GM12878 (cell line): ENCODE measurements at regions not wholly inside any gene's neighbourhood (a gene's known extent, or its start where the extent isn't known, plus 50 kb on each side); places are given as distances from the start of the nearest gene placed in this dataset.
A peak's percentile ranks its signal among the peaks of the same experiment; 100 is the strongest.

Experiments used
- BCL11A ChIP-seq: IDR thresholded peaks from 2 replicates; pipeline ENCODE4 v1.6.1; 2011; ENCODE audit warnings: low read depth, low read length
- BMI1 ChIP-seq: fragments of 450-650 bp; IDR thresholded peaks from 2 replicates; pipeline ENCODE4 v1.6.1; 2016; ENCODE audit warnings: mild to moderate bottlenecking, moderate library complexity, borderline replicate concordance
- CREB1 ChIP-seq: IDR thresholded peaks from 2 replicates; pipeline ENCODE4 v1.6.1; 2012; ENCODE audit warnings: low read depth, mild to moderate bottlenecking, inconsistent platforms
- EED ChIP-seq: sonication (generic); IDR thresholded peaks from 2 replicates; pipeline ENCODE4 v1.6.1; 2016; ENCODE audit warnings: antibody characterized with exemption, low read depth
- EGR1 ChIP-seq, 2 experiments: IDR thresholded peaks; 1 replicate in 1 of 2; 2 replicates in 1 of 2; pipeline ENCODE4 v1.6.1; 2011 to 2012; ENCODE audit warnings: low read depth in 2 of 2, low read length in 2 of 2, borderline replicate concordance in 1 of 2, mild to moderate bottlenecking in 1 of 2, moderate library complexity in 1 of 2
- ETV6 ChIP-seq, 2 experiments: fragments of 450-650 bp in 1 of 2; IDR thresholded peaks in 1 of 2; conservative IDR thresholded peaks in 1 of 2; 2 replicates each; pipeline ENCODE4 v1.6.1; 2014; ENCODE audit warnings: antibody characterized with exemption in 1 of 2, borderline replicate concordance in 1 of 2, low read depth in 1 of 2, mild to moderate bottlenecking in 1 of 2, moderate library complexity in 1 of 2
- FOXM1 ChIP-seq: IDR thresholded peaks from 2 replicates; pipeline ENCODE4 v1.6.1; 2012; ENCODE audit warnings: low read depth, mild to moderate bottlenecking, inconsistent platforms, low read length, moderate library complexity
- MEF2A ChIP-seq: IDR thresholded peaks from 2 replicates; pipeline ENCODE4 v1.6.1; 2011; ENCODE audit warnings: low read depth, mild to moderate bottlenecking, low read length, moderate library complexity; ENCODE audit not compliant: insufficient read depth
- MYC ChIP-seq: IDR thresholded peaks from 2 replicates; pipeline ENCODE4 v1.6.1; 2011; ENCODE audit warnings: mild to moderate bottlenecking, low read length, moderate library complexity, inconsistent platforms; ENCODE audit not compliant: insufficient read depth, insufficient replicate concordance, insufficient read length, severe bottlenecking
- NFIC ChIP-seq: IDR thresholded peaks from 2 replicates; pipeline ENCODE4 v1.6.1; 2012; ENCODE audit warnings: low read depth, mild to moderate bottlenecking, inconsistent platforms, low read length, moderate library complexity
- PAX8 ChIP-seq: fragments of 450-650 bp; IDR thresholded peaks from 2 replicates; pipeline ENCODE4 v1.6.1; 2017; ENCODE audit warnings: mild to moderate bottlenecking, moderate library complexity
- RAD51 ChIP-seq: fragments of 450-650 bp; IDR thresholded peaks from 2 replicates; pipeline ENCODE4 v1.6.1; 2016; ENCODE audit warnings: moderate library complexity, mild to moderate bottlenecking, inconsistent platforms
- RFX5 ChIP-seq: IDR thresholded peaks from 2 replicates; pipeline ENCODE4 v1.6.1; 2011; ENCODE audit warnings: low read depth, low read length, improper control_type of control experiment
- RUNX3 ChIP-seq: IDR thresholded peaks from 2 replicates; pipeline ENCODE4 v1.6.1; 2012; ENCODE audit warnings: low read length, inconsistent platforms
- SMAD1 ChIP-seq: fragments of 450-650 bp; IDR thresholded peaks from 2 replicates; pipeline ENCODE4 v1.6.1; 2018; ENCODE audit warnings: mild to moderate bottlenecking, low read depth; ENCODE audit not compliant: partially characterized antibody
- SREBF2 ChIP-seq: IDR thresholded peaks from 2 replicates; pipeline ENCODE4 v1.6.1; 2012; ENCODE audit warnings: mild to moderate bottlenecking, low read length
- STAT1 ChIP-seq: fragments of 450-650 bp; conservative IDR thresholded peaks from 2 replicates; pipeline ENCODE4 v1.6.1; 2014; ENCODE audit warnings: antibody characterized with exemption, mild to moderate bottlenecking
- STAT3 ChIP-seq: IDR thresholded peaks from 2 replicates; pipeline ENCODE4 v1.6.1; 2011; ENCODE audit warnings: low read depth, low read length, improper control_type of control experiment
- TCF12 ChIP-seq: IDR thresholded peaks from 2 replicates; pipeline ENCODE4 v1.6.1; 2011; ENCODE audit warnings: low read depth, mild to moderate bottlenecking, low read length
- ZNF274 ChIP-seq: IDR thresholded peaks from one replicate; pipeline ENCODE4 v1.8.0; 2011; ENCODE audit not compliant: insufficient read length, insufficient read depth
- ZZZ3 ChIP-seq: IDR thresholded peaks from 2 replicates; pipeline ENCODE4 v1.6.1; 2011; ENCODE audit warnings: low read depth; ENCODE audit not compliant: control insufficient read depth, insufficient read length
- TF ChIP-seq, protein P1 (sequence below): fragments of 450-650 bp; formaldehyde crosslinking; IDR thresholded peaks from 2 replicates; pipeline ENCODE4 v1.4.0; 2020; ENCODE audit warnings: mild to moderate bottlenecking, moderate library complexity
- TF ChIP-seq, protein P2 (sequence below): fragments of 450-650 bp; IDR thresholded peaks from 2 replicates; pipeline ENCODE4 v1.6.1; 2018; ENCODE audit warnings: mild to moderate bottlenecking, low read depth, moderate library complexity; ENCODE audit not compliant: partially characterized antibody
- TF ChIP-seq, protein P3 (sequence below): fragments of 450-650 bp; IDR thresholded peaks from 2 replicates; pipeline ENCODE4 v1.6.1; 2016; ENCODE audit warnings: mild to moderate bottlenecking
- TF ChIP-seq, protein P4 (sequence below): fragments of 450-650 bp; IDR thresholded peaks from 2 replicates; pipeline ENCODE4 v1.6.1; 2014; ENCODE audit warnings: mild to moderate bottlenecking

DNA sequence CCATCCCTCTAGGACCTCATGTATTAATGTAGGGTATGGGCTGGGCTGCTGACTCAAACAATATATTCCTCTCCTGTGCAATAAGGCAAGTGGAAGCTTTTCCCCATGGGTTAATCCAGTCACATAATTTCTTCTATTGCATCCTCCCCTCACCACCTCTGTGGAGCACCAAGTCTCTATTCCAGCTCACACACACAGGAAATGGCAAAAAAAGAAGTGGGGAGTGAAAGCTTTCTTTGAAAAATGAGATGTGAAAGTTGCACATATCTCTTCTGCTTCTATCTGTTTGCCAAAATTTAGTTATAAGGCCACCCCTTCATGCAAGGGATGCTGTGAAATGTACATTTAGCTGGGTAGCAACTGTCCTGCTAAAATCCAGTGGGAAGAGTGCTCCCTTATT is 121.3 kb downstream of the CDC42EP3 start (continued):
- TF ChIP-seq, protein P1, sequence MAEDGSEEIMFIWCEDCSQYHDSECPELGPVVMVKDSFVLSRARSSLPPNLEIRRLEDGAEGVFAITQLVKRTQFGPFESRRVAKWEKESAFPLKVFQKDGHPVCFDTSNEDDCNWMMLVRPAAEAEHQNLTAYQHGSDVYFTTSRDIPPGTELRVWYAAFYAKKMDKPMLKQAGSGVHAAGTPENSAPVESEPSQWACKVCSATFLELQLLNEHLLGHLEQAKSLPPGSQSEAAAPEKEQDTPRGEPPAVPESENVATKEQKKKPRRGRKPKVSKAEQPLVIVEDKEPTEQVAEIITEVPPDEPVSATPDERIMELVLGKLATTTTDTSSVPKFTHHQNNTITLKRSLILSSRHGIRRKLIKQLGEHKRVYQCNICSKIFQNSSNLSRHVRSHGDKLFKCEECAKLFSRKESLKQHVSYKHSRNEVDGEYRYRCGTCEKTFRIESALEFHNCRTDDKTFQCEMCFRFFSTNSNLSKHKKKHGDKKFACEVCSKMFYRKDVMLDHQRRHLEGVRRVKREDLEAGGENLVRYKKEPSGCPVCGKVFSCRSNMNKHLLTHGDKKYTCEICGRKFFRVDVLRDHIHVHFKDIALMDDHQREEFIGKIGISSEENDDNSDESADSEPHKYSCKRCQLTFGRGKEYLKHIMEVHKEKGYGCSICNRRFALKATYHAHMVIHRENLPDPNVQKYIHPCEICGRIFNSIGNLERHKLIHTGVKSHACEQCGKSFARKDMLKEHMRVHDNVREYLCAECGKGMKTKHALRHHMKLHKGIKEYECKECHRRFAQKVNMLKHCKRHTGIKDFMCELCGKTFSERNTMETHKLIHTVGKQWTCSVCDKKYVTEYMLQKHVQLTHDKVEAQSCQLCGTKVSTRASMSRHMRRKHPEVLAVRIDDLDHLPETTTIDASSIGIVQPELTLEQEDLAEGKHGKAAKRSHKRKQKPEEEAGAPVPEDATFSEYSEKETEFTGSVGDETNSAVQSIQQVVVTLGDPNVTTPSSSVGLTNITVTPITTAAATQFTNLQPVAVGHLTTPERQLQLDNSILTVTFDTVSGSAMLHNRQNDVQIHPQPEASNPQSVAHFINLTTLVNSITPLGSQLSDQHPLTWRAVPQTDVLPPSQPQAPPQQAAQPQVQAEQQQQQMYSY (CRISPR knock-in tag): no peak
- TF ChIP-seq, protein P2, sequence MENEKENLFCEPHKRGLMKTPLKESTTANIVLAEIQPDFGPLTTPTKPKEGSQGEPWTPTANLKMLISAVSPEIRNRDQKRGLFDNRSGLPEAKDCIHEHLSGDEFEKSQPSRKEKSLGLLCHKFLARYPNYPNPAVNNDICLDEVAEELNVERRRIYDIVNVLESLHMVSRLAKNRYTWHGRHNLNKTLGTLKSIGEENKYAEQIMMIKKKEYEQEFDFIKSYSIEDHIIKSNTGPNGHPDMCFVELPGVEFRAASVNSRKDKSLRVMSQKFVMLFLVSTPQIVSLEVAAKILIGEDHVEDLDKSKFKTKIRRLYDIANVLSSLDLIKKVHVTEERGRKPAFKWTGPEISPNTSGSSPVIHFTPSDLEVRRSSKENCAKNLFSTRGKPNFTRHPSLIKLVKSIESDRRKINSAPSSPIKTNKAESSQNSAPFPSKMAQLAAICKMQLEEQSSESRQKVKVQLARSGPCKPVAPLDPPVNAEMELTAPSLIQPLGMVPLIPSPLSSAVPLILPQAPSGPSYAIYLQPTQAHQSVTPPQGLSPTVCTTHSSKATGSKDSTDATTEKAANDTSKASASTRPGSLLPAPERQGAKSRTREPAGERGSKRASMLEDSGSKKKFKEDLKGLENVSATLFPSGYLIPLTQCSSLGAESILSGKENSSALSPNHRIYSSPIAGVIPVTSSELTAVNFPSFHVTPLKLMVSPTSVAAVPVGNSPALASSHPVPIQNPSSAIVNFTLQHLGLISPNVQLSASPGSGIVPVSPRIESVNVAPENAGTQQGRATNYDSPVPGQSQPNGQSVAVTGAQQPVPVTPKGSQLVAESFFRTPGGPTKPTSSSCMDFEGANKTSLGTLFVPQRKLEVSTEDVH: no peak
- TF ChIP-seq SMAD1 (no peak), BMI1 (no peak), RFX5 (no peak), FOXM1 (no peak), STAT1 (no peak), CREB1 (no peak), PAX8 (no peak), EED (peak; percentile 75), RAD51 (no peak), STAT3 (no peak), TCF12 (no peak), ZNF274 (no peak), RUNX3 (no peak; the same call in 1 of the 2 replicates), MYC (no peak), ZZZ3 (no peak), MEF2A (0 out of 2 replicates have a peak, but pooled peaks have one; percentile 47), SREBF2 (no peak), EGR1 (IDR thresholded peaks at IDR 0.05; ENCODE audit: borderline replicate concordance in 1 of 2, low read depth in 2 of 2, low read length in 2 of 2) (no peak), NFIC (peak; percentile 77), ETV6 (conservative IDR thresholded peaks at IDR 0.05 in 1 of 2, IDR thresholded peaks at IDR 0.05 in 1 of 2; ENCODE audit: borderline replicate concordance in 1 of 2, low read depth in 1 of 2) (0 out of 4 replicates have a peak, but pooled peaks of 1 of the 2 experiments have one; percentile 28), BCL11A (no peak)
- TF ChIP-seq, protein P3, sequence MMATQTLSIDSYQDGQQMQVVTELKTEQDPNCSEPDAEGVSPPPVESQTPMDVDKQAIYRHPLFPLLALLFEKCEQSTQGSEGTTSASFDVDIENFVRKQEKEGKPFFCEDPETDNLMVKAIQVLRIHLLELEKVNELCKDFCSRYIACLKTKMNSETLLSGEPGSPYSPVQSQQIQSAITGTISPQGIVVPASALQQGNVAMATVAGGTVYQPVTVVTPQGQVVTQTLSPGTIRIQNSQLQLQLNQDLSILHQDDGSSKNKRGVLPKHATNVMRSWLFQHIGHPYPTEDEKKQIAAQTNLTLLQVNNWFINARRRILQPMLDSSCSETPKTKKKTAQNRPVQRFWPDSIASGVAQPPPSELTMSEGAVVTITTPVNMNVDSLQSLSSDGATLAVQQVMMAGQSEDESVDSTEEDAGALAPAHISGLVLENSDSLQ: no peak
- TF ChIP-seq, protein P4, sequence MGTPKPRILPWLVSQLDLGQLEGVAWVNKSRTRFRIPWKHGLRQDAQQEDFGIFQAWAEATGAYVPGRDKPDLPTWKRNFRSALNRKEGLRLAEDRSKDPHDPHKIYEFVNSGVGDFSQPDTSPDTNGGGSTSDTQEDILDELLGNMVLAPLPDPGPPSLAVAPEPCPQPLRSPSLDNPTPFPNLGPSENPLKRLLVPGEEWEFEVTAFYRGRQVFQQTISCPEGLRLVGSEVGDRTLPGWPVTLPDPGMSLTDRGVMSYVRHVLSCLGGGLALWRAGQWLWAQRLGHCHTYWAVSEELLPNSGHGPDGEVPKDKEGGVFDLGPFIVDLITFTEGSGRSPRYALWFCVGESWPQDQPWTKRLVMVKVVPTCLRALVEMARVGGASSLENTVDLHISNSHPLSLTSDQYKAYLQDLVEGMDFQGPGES: no peak
